Activated CD4-positive, alpha-beta T cell treated with anti-CD3 and anti-CD28 coated beads, Interleukin-2, amount 50 U/mL, for 4 hours (primary cell): ENCODE measurements at regions not wholly inside any gene's neighbourhood (a gene's known extent, or its start where the extent isn't known, plus 50 kb on each side); places are given as distances from the start of the nearest gene placed in this dataset.
A peak's percentile ranks its signal among the peaks of the same experiment; 100 is the strongest.
"Not testable (repeated sequence)": the region's sequence is repeated elsewhere in the genome, so short reads cannot be mapped to it uniquely, and the experiment has no call there.

Source experiments
- DNase-seq, 2 experiments: peaks; one replicate each; pipeline ENCODE4 v3.0.0-alpha.2; 2020

- peak; percentile 56 for DNase-seq
These were observed 91.2 kb upstream of the MPP7 start for GRCh38 chr10:28393956-28394568.

DNA sequence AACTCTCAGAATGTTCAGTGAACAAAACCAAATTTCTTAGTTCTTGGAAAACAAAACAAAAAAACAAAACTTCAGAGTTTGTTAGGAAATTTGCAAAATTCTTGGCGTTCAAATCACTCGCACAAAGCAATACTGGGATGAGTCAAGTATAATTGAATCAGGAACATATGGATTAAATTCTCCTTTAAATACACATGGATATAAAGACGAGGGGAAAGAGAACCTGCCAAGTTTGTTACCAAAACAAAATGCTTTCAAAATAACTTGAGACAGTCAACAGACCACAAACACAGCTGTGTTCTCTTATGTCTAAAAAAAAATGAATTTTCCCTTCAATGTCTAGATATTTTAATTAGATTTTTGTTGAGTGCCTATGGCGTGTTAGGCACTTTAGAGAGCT lies 93.5 kb upstream of the MPP7 start:
- no peak for DNase-seq

GRCh38 chr10:28397229-28397628 lies 94.4 kb upstream of the MPP7 start:
- DNase-seq, result no peak

- DNase-seq, result no peak
These were observed 97.3 kb upstream of the MPP7 start for GRCh38 chr10:28400176-28400575.

GRCh38 chr10:28400681-28401080 lies 97.8 kb upstream of the MPP7 start:
- no peak for DNase-seq

DNA sequence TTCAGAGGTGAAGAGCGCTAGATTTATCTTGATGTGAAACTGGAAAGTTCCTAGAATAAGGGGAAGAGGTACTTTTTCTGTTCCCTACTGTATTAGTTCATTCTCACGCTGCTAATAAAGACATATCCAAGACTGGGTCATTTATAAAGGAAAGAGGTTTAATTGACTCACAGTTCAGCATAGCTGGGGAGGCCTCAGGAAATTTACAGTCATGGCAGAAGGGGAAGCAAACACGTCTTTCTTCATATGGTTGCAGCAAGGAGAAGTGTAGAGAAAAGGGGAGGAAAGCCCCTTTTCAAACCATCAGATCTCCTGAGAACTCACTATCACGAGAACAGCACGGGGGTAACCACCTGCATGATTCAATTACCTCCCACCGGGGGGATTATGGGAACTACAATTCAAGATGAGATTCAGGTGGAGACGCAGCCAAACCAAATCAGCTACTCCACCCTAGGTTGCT lies 99.8 kb upstream of the MPP7 start:
- DNase-seq, result not testable (repeated sequence)

DNA sequence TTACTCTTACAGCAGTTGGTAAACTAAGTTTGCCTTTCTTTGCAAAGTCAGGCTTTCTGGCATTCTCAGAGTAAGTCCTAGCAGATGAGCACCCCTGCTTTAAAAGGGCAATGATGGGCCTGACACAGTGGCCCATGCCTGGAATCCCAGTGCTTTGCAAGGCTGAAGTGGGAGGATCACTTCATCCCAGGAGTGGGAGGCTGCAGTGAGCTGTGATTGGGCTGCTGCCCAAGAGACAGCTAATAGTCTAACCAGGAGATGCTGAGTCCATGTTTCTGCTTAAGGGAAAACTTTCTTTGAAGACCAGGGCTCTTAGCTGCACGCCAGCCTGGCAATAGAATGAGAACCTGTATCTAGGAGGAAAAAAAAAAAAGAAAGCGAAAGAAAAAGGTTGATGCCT lies 100.2 kb upstream of the MPP7 start:
- DNase-seq, result no peak

- no peak for DNase-seq
These were observed 105.4 kb upstream of the MPP7 start for GRCh38 chr10:28408237-28408777.

DNA sequence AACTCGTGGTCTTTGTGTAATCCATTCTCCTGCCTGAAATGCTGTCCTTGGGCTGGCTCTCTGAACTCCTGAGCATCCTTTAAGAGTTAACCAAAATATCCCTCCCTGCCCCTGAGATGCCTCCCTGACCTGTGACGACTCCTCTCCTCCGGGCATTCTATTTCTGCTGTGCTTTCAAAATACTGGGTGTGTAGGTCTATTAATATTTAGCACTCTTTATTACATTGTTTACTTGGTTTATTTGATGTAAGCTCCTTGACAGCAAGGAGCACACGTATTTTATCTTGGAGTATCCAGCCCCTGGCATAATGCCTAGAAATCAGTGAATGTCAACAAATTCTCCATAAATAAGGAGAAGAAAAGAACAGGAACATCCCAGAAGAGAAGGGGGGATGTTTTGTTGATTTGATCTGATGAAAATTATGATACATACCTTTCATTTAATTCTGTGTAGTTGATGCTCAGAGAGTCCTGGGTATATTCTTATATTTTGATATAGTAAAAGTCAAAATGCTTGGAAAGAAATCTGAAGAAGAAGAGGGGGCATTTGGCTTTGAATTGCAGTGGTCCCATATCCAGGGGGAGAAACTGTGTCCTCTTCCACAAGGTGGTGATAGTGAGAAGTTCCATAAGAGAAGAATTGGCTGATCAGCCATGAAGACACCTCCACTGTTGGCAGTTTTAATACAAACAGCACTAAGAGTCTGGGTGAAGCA lies 107.7 kb upstream of the MPP7 start:
- no peak for DNase-seq

DNA sequence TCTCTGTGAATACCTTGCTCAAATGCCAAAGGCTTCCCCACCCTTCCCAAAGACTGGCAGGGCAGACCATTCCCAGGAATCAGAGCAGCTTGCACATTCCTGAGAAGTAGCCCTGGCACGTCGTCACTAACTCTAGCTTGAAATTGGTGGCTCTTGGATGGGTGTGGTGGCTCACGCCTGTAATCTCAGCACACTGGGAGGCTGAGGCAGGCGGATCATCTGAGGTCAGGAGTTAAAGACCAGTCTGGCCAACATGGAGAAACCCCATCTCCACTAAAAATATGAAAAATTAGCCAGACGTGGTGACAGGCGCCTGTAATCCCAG lies 108.2 kb upstream of the MPP7 start:
- no peak for DNase-seq

DNA sequence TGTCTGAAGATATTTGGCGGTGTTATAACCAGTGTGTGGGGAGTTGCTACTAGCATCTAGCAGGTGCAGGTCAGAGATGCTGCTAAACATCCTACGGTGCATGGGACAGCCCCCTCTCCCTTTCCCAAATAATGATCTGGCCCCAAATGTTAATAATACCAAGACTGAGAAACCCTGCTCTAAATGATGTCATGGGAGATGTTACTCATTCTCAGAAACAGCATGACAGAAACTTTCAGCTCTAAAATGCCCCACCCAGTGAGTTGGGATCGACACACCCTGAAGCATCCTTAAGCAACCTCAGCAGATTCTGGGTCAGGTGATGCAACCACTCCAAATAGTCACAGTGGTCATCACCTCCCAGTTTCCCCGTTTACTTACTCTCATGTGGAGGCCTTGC lies 108.8 kb upstream of the MPP7 start:
- no peak for DNase-seq

GRCh38 chr10:28418069-28418468 lies 114.8 kb upstream of the WAC start:
- no peak for DNase-seq

DNA sequence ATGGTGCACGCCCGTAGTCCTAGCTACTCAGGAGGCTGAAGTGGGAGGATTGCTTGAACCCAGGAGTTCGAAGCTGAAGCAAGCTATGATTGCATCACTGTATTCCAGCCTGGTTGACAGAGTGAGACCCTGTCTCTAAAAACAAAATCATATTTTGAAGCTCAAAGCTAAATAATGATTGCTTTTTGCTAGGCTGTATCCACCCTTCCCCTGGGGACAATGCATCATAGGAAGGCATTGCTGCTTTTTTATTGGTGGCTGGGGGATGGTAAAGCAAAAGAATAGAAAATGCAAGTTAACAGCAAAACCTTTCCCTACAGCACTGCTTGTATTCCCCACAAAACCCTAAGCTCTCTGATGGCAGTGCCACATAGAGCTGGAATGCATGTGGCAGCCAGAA lies 107.5 kb upstream of the WAC start:
- DNase-seq, result no peak

DNA sequence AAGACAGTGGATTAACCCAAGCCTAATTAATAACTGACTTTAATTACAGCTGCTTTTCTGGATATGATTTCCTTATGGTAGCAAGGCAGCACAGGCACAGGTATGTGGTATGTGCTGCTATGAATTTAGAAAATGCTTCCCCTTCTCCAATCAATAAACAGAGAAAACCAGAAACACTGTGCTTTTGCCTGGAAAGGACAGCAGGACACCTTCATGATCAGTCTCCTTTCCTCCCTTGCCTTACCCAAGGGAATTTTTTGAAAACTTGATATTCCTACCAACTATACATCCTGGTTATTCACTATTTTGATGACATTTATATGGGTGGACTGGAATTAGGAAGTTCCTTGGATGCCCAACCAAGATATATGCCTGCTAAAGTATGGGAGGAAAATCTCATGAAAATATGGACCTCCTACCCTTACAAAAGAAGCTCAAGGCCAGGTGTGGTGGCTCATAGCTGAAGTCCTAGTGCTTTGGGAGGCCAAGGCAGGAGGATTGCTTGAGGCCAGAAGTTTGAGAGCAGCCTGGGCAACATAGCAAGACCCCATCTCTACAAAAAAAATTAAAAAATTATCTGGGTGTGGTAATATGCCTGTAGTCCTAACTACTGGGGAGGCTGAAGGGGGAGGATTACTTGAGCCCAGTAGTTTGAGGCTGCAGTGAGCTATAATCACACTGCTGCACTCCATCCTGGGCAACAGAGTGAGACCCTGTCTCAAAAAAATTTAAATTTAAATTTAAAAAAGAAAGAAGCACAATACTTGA lies 106.3 kb upstream of the WAC start:
- DNase-seq, result no peak

GRCh38 chr10:28427376-28427775 lies 105.5 kb upstream of the WAC start:
- DNase-seq, result no peak

GRCh38 chr10:28429045-28429444 lies 103.9 kb upstream of the WAC start:
- DNase-seq, result no peak

DNA sequence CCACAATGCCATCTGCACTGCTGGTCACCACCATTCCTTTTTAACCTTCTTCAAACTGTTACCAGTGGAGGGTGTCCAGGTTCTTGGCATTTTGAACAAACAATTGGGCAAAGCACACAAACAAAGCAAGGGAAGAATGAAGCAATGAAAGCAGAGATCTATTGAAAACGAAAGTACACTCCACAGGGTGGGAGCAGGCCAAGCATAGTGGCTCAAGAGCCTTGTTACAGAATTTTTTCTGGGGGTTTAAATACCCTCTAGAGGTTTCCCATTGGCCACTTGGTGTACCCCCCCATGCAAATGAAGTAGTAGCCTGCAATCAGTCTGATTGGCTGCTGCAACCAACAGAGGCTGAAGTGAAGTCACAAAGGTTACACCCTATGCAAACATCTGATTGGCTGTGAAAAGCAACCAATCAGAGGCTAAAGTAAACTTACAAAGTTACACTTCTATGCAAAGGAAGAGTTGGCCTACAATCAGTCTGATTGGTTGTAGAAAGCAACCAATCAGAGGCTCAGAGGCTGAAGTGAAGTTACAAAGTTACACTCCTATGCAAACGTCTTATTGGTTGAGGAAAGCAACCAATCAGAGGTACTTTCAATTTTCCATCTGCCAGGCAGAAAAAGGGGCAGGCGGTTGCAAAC lies 103.2 kb upstream of the WAC start:
- no peak for DNase-seq

- DNase-seq, result no peak
These were observed 101.8 kb upstream of the WAC start for GRCh38 chr10:28431139-28431538.

- DNase-seq, result no peak
These were observed 100.7 kb upstream of the WAC start for GRCh38 chr10:28432210-28432676.

GRCh38 chr10:28434063-28434462 lies 98.9 kb upstream of the WAC start:
- DNase-seq, result no peak

DNA sequence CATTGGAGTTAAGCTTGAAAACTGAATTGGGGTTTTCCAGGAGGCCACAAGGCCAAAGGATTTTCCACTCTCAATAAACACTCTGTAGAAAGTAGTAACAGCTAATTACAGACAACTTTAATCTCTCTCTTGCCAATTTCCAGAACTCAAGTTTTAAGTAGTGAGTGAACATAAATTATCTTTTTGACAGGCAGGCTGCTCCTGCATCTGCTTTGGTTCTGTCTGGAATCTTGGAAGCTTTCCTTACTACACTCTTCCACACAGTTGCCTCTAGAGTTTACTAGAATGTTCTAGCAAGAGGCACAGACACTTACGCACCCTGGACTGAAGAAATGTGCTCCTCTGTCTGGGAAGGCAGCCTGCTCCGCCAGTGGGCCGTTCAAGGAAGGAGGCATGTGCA lies 90.5 kb upstream of the WAC start:
- DNase-seq, result no peak

- DNase-seq, result no peak
These were observed 88.9 kb upstream of the WAC start for GRCh38 chr10:28444031-28444430.

DNA sequence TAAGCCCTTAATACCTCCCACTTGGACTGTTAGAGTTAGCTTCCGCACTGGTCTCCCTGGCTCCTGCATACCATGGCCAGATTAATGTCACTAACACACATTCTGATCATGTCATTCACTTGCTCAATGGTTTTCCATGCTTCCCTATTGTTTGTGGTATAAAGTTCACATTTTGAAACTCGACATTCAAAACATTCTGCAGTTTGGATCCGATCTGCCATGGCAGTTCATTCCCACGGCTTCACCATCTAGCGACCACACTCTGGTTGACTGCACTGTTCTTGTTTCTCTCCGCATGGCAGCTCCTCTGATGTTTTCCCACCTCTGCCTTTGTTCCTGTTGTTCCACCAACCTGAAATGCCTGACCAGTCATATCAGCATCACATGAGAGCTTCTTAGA lies 87.4 kb upstream of the WAC start:
- no peak for DNase-seq
